ENCODE measurements at regions not wholly inside any gene's neighbourhood (a gene's known extent, or its start where the extent isn't known, plus 50 kb on each side); places are given as distances from the start of the nearest gene placed in this dataset.

DNA sequence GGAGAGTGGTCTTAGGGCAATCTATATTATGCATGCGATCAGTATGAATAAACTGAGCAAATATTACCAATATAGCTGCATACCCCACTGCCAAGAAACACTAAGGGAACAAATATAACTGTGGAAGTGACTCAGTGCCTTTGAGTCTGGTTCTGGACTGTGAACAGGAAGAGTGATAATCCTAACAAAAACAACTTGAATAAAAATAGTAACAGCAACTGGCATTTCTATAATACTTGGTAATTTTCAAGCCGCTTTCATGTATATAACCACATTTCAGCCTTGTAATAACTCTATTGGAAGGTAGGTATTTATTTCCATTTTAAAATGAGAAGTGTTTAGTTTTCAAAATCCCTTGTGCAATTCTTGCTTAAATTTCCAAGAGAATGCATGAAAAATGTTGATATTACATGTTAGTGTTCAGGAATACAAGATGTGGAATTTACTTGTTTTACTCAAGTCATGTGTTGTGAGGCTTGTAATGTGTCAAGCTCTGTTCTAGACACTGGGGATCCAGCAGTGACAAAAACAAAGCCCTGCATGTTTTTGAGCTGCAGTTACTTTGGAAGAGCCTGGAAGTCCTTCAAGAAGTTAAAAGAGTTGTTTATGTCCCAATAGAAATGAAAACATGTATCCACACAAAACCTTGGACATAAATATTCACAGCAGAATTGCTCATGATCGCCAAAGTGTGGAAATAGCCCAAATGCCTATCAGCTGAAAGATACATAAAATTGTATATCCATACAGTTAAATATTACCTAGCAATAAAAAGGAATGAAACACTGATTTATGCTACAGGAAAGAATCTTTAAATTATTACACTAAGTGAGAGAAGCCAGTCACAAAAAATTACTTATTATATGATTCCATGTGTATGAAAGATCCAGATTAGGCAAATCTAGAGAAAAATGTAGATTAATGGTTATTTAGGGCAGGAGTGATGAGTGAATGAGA, 338.1 kb upstream of the TMEM132C start:
- H3F3A ChIP-seq (ENCODE audit: insufficient read depth, low read length, poor library complexity, severe bottlenecking), result no peaks in the 10 kb centered on the region
- TF ChIP-seq, protein P1, sequence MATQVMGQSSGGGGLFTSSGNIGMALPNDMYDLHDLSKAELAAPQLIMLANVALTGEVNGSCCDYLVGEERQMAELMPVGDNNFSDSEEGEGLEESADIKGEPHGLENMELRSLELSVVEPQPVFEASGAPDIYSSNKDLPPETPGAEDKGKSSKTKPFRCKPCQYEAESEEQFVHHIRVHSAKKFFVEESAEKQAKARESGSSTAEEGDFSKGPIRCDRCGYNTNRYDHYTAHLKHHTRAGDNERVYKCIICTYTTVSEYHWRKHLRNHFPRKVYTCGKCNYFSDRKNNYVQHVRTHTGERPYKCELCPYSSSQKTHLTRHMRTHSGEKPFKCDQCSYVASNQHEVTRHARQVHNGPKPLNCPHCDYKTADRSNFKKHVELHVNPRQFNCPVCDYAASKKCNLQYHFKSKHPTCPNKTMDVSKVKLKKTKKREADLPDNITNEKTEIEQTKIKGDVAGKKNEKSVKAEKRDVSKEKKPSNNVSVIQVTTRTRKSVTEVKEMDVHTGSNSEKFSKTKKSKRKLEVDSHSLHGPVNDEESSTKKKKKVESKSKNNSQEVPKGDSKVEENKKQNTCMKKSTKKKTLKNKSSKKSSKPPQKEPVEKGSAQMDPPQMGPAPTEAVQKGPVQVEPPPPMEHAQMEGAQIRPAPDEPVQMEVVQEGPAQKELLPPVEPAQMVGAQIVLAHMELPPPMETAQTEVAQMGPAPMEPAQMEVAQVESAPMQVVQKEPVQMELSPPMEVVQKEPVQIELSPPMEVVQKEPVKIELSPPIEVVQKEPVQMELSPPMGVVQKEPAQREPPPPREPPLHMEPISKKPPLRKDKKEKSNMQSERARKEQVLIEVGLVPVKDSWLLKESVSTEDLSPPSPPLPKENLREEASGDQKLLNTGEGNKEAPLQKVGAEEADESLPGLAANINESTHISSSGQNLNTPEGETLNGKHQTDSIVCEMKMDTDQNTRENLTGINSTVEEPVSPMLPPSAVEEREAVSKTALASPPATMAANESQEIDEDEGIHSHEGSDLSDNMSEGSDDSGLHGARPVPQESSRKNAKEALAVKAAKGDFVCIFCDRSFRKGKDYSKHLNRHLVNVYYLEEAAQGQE (IDR thresholded peaks at IDR 0.05; ENCODE audit: borderline replicate concordance), result no peak
- TF ChIP-seq TAF1 (IDR thresholded peaks at IDR 0.05; ENCODE audit: low read depth), result no peak
- no peak for TF ChIP-seq EP300 (conservative IDR thresholded peaks at IDR 0.05; ENCODE audit: poor library complexity, severe bottlenecking)
- no peak for TF ChIP-seq SMC3 (conservative IDR thresholded peaks at IDR 0.05; ENCODE audit: poor library complexity)
- TF ChIP-seq MXI1 (conservative IDR thresholded peaks at IDR 0.05; ENCODE audit: poor library complexity, severe bottlenecking), result no peak
- no peak for TF ChIP-seq EZH2 (IDR thresholded peaks at IDR 0.05; ENCODE audit: borderline replicate concordance, insufficient read depth, low read length, poor library complexity, severe bottlenecking)
- TF ChIP-seq RAD21 (conservative IDR thresholded peaks at IDR 0.05), result no peak
- TF ChIP-seq, protein P2, sequence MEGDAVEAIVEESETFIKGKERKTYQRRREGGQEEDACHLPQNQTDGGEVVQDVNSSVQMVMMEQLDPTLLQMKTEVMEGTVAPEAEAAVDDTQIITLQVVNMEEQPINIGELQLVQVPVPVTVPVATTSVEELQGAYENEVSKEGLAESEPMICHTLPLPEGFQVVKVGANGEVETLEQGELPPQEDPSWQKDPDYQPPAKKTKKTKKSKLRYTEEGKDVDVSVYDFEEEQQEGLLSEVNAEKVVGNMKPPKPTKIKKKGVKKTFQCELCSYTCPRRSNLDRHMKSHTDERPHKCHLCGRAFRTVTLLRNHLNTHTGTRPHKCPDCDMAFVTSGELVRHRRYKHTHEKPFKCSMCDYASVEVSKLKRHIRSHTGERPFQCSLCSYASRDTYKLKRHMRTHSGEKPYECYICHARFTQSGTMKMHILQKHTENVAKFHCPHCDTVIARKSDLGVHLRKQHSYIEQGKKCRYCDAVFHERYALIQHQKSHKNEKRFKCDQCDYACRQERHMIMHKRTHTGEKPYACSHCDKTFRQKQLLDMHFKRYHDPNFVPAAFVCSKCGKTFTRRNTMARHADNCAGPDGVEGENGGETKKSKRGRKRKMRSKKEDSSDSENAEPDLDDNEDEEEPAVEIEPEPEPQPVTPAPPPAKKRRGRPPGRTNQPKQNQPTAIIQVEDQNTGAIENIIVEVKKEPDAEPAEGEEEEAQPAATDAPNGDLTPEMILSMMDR (IDR thresholded peaks at IDR 0.05; ENCODE audit: poor library complexity, severe bottlenecking), result no peak
- no peak for TF ChIP-seq POLR2AphosphoS5 (IDR thresholded peaks at IDR 0.05)
- H3K9ac ChIP-seq (ENCODE audit: low read length), result no peak overlapping the region
- no peak overlapping the region for H3K4me2 ChIP-seq (ENCODE audit: low read length)
- H3K27ac ChIP-seq (ENCODE audit: low read length), result no peak overlapping the region
- H3K79me2 ChIP-seq (replicated peaks; ENCODE audit: insufficient read depth, low read length), result no peaks in the 10 kb centered on the region
- no peaks in the 10 kb centered on the region for H3K27me3 ChIP-seq (ENCODE audit: insufficient read depth, low read depth, low read length)
- no peaks in the 10 kb centered on the region for H4K20me1 ChIP-seq (ENCODE audit: insufficient read depth)
- no peaks in the 10 kb centered on the region for H3K9me2 ChIP-seq (ENCODE audit: insufficient read depth, low read length)
- H2AFZ ChIP-seq (ENCODE audit: low read depth, low read length), result no peak overlapping the region
- no peaks in the 10 kb centered on the region for H3K9me3 ChIP-seq (ENCODE audit: low read length)
- H3K36me3 ChIP-seq (ENCODE audit: insufficient read depth, low read length), result no peaks in the 10 kb centered on the region
- no peak overlapping the region for H3K4me3 ChIP-seq (ENCODE audit: low read length)

DNA sequence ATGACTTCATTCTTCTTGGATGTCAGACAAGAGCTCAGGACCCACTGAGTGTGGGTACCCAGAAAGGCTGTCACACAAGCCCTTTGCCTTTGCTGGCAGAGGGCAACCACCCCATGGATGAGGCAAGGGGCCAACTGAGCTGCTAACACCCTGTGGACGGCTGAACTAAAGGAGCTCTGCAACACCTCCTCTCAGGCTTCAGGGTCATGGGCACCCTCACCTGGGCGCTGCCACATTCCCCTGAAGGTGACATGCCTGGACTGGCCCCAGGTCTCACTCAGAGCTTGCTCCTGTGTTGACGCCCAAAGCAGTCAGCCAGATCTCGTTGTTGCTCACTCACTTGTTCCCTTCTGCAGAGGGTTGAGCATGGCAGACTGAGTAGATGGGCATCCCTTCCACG, 336.8 kb upstream of the TMEM132C start:
- H3F3A ChIP-seq (ENCODE audit: insufficient read depth, low read length, poor library complexity, severe bottlenecking), result no peaks in the 10 kb centered on the region
- no peak overlapping the region for H3K27ac ChIP-seq (ENCODE audit: low read length)
- TF ChIP-seq EZH2 (IDR thresholded peaks at IDR 0.05; ENCODE audit: borderline replicate concordance, insufficient read depth, low read length, poor library complexity, severe bottlenecking), result no peak
- TF ChIP-seq, protein P2 (IDR thresholded peaks at IDR 0.05; ENCODE audit: poor library complexity, severe bottlenecking), result no peak
- TF ChIP-seq RAD21 (conservative IDR thresholded peaks at IDR 0.05), result no peak
- no peak for TF ChIP-seq SMC3 (conservative IDR thresholded peaks at IDR 0.05; ENCODE audit: poor library complexity)
- no peak for TF ChIP-seq POLR2AphosphoS5 (IDR thresholded peaks at IDR 0.05)
- TF ChIP-seq, protein P1 (IDR thresholded peaks at IDR 0.05; ENCODE audit: borderline replicate concordance), result no peak
- TF ChIP-seq TAF1 (IDR thresholded peaks at IDR 0.05; ENCODE audit: low read depth), result no peak
- no peak for TF ChIP-seq EP300 (conservative IDR thresholded peaks at IDR 0.05; ENCODE audit: poor library complexity, severe bottlenecking)
- no peak overlapping the region for H2AFZ ChIP-seq (ENCODE audit: low read depth, low read length)
- H3K4me3 ChIP-seq (ENCODE audit: low read length), result no peak overlapping the region
- no peaks in the 10 kb centered on the region for H4K20me1 ChIP-seq (ENCODE audit: insufficient read depth)
- no peaks in the 10 kb centered on the region for H3K79me2 ChIP-seq (replicated peaks; ENCODE audit: insufficient read depth, low read length)
- H3K9me3 ChIP-seq (ENCODE audit: low read length), result no peaks in the 10 kb centered on the region
- no peaks in the 10 kb centered on the region for H3K27me3 ChIP-seq (ENCODE audit: insufficient read depth, low read depth, low read length)
- no peak overlapping the region for H3K4me2 ChIP-seq (ENCODE audit: low read length)
- H3K9ac ChIP-seq (ENCODE audit: low read length), result no peak overlapping the region
- no peaks in the 10 kb centered on the region for H3K9me2 ChIP-seq (ENCODE audit: insufficient read depth, low read length)
- H3K36me3 ChIP-seq (ENCODE audit: insufficient read depth, low read length), result no peaks in the 10 kb centered on the region
